Activated T-cell treated with anti-CD3 and anti-CD28 coated beads for 1 hour (primary cell): ENCODE measurements at regions not wholly inside any gene's neighbourhood (a gene's known extent, or its start where the extent isn't known, plus 50 kb on each side); places are given as distances from the start of the nearest gene placed in this dataset.
"Not testable (repeated sequence)": the region's sequence is repeated elsewhere in the genome, so short reads cannot be mapped to it uniquely, and the experiment has no call there.

Experiments
- DNase-seq: peaks from one replicate; pipeline ENCODE4 v3.0.0-alpha.2; 2020; ENCODE audit warnings: low read depth

- no peak for DNase-seq
Observed at GRCh38 chr6:155913816-155914215, 458.2 kb upstream of the NOX3 start.

GRCh38 chr6:155909710-155910109 is 454.1 kb upstream of the NOX3 start:
- no peak for DNase-seq

DNA sequence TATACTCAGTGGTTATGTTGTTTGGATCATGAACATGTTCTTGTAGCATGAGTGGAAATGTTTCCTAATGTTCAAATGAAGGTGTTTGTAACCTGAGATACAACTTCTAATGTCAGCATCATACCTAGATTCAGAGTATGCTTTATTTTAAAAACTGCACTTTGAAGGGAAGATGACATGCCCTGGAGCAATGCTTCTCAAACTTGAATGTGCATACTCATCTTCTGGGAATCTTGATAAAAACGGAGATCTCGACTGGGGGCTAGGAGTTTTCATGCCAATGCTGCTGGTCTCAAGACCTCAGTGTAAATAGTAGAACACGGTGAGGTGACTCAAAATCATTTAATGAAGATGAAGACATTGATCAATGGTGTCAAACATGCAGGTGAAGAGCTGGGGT is 440.0 kb upstream of the NOX3 start:
- DNase-seq = no peak

DNA sequence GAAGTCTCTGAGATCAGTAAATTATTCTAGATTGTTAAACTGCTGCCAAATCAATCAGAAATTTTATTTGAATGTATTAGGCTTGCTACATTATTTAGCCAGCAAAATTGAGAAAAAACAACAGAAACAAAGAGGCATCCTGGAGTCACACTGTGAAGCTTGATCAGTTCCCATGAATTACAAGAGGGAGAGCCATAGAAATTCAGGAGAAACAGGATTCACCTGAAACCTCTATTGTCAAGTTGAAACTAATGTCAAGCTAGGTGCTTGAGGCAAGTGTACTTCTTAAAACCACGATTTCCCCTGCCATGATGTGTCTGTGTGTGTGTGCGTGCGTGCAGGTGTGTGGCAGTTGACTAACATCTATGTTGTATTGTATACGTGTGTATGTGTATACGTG is 439.1 kb upstream of the NOX3 start:
- DNase-seq = no peak

GRCh38 chr6:155894262-155894661 is 438.6 kb upstream of the NOX3 start:
- DNase-seq = no peak

GRCh38 chr6:155890409-155890808 is 434.8 kb upstream of the NOX3 start:
- no peak for DNase-seq

DNA sequence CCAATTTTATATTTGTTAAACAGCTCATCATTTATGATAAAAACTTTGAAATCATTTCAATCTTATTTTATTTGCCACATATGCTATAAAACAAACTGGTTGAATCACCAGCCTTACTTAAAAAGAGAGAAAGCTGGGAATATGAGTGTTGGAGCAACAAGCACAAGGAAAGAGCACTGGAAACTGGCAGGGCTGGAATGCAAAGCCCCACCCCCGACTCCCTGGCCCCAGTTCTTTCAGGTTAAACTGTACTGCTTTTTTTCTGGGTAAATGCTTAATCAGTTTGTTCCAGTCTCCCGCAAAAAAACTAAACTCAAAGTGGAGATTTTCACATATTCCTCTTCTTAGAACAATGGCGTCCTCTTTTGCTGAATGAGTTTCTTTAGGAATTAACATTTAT is 433.8 kb upstream of the NOX3 start:
- DNase-seq = no peak

GRCh38 chr6:155887421-155887820 is 431.8 kb upstream of the NOX3 start:
- DNase-seq = no peak

DNA sequence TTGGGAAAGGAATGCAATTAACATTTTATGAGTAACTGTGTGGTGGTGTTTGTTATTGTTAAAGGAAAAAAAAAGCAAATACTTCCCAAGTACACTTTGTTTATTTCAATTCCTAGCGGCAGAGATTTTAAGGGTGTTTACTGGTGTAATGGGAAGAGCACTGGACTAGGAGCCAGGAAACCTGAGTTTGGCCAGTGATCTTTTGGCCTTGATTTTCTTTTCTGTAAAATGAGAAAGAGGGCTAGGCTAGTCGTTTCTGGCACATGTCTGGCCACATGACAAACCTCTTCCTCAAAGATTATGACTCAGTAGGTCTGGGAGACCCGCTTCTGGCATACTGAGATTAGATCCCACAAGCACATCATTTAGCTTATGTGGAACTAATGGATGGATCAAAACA is 428.1 kb upstream of the NOX3 start:
- no peak for DNase-seq

GRCh38 chr6:155883334-155883731 is 427.7 kb upstream of the NOX3 start:
- DNase-seq = no peak

DNA sequence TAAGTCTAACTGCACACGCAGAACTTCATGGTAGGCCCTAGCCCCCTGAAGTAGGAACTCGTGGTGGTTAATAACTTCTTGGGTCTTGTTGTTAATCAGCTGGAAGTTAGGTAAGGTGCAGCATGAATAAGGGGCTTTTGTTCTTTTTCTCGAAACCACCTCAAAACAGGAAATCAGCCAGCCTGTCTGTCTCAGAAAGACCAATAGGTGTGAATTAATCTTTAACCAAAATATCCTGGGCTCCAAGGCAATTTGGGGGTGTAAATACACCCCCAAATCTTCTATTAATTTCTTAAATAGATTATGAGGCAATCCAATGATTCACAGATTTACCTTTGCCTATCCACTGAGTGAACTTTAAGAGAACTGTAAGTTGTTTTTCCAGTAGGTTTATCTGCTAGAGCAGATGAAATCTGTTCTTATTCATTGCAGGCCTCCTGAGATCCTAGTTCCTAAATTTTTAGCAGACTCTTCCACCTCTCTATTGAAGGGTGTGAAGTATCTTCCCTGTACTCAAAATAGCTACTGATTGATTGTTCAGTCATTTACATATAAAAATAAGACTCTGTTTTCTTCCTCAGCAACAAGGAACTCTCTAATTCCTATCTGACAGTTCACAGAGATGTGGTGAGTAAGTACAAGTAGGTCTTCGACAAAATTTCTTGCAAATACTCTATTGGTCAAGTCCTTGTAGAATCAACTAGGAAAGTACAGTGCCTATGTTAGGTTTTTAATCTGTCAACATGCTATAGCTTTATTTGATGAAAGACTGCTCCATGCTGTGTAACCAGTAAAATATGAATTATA is 427.1 kb upstream of the NOX3 start:
- no peak for DNase-seq

- no peak for DNase-seq
Observed at GRCh38 chr6:155881826-155882526, 426.3 kb upstream of the NOX3 start.

- no peak for DNase-seq
Observed at GRCh38 chr6:155880900-155881299, 425.3 kb upstream of the NOX3 start.

DNA sequence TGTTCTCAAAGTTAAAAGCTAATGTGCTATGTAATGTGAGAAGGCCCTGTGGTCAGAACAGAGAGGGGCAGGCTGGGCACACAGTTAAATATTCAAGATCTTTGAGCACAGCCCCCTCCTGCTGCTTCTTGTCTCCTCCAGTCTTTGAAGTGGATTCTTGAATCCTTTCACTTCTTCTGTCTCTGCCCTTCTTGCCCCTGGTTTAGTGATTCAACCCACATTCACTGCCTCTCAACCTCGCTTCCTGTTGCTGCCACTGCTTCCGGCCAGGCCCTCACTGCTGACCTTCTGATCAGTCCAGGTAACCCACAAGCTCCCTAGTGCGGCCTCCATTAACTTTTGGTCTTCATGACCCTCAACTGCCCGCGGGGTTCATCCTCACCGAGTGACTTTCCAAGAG is 417.3 kb upstream of the NOX3 start:
- no peak for DNase-seq

- no peak for DNase-seq
Observed at GRCh38 chr6:155867682-155868081, 412.0 kb upstream of the NOX3 start.

GRCh38 chr6:155866676-155867390 is 411.2 kb upstream of the NOX3 start:
- DNase-seq = not testable (repeated sequence)

DNA sequence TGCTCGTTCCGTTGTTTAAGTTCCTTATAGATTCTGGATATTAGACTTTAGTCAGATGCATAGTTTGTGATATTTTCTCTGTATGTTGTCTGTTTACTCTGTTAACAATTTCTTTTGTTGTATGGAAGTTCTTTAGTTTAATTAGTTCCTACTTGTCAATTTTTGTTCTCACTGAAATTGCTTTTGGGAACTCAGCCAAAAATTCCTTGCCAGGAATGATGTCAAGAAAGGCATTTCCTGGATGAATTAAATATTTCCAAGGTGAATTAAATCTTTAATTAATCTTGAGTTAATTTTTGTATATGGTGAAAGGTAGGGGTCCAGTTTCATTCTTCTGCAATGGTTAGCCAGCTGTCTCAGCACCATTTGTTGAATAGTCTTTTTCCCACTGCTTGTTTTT is 406.2 kb upstream of the NOX3 start:
- DNase-seq = no peak

GRCh38 chr6:155858906-155859305 is 403.3 kb upstream of the NOX3 start:
- DNase-seq = not testable (repeated sequence)

- DNase-seq = no peak
Observed at GRCh38 chr6:155854787-155855186, 399.1 kb upstream of the NOX3 start.

DNA sequence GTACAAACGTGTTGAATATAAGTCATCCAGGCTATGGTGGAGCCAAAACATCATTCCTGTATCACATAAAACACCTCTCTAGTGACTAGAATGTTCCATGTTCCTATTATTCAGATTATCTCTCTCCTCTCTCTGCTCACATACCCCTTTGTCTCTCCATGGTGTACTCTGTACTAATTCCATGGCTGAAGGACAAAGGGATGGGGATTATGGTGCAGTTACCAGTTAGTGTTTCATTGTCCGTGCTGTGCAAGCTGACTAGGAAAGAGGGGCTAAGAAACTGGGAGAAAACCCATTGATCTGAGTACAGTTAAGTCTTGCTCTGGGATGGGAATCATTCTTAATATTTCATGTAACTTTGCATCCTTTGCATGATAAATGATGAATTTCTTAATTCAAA is 397.4 kb upstream of the NOX3 start:
- DNase-seq = no peak

DNA sequence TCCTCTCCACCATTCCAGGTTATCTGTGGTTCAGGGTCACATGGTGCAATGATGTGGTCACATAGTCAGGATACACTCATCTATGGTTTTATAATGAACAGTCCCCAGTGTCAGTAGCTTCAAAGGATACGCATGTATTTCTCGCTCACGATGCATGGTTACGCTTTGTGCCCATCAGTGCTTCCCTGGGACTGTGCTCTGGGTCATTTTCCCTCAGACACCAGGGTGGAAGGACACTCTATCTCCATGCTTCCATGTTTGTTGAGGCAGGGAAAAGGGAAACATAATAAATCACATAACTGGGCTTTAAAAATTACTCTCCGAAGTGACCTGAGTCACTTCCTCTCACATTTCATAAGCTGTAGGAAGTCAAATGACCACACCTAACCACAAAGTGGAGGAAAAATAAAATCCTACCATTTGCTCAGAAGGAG is 394.8 kb upstream of the NOX3 start:
- DNase-seq = no peak

GRCh38 chr6:155847711-155848110 is 392.1 kb upstream of the NOX3 start:
- no peak for DNase-seq

DNA sequence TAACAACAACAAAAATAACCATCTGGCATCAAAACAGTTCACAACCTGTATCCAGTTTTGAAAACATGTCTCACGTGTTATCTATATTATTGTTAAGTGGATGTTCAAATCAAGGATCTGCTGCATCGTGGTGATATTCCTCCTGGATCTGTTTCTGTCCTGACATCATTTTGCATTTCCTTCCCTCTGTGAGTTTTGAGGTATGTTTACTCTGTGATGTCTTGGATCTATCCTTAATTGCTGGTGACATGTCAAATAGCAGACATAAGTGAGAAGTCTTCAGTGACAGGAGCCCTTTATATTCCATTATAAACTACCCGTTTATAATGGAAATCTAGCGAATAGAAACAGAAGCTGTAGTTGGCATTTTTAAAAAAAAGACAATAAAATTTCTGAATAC is 381.8 kb upstream of the NOX3 start:
- DNase-seq = no peak
